ENCODE measurements at regions not wholly inside any gene's neighbourhood (a gene's known extent, or its start where the extent isn't known, plus 50 kb on each side); places are given as distances from the start of the nearest gene placed in this dataset.

GRCh38 chrX:124216396-124217115, 115.9 kb upstream of the TEX13D start:
- 30% methylated on average over 5 of the region's 8 CpGs for WGBS (ENCODE audit: insufficient coverage)
- H3K27ac ChIP-seq (ENCODE audit: low read depth, low read length) = no peak overlapping the region
- no peak overlapping the region for H3K4me3 ChIP-seq (ENCODE audit: low read depth, low read length)
- no peaks in the 10 kb centered on the region for H3K36me3 ChIP-seq (ENCODE audit: control insufficient read depth, insufficient read depth, low read length)
- H3K9me3 ChIP-seq (ENCODE audit: control insufficient read depth, insufficient read depth, low read length) = no peaks in the 10 kb centered on the region
- no peaks in the 10 kb centered on the region for H3K27me3 ChIP-seq (ENCODE audit: control insufficient read depth, insufficient read depth, low read length)
- no peak for DNase-seq (ENCODE audit: low read depth in 4 of 6, low spot score in 6 of 6)
- peaks cover 5% of the 10 kb centered on the region for H3K4me1 ChIP-seq (ENCODE audit: control insufficient read depth, insufficient read depth, low read length)

GRCh38 chrX:124217304-124218251, 114.9 kb upstream of the TEX13D start:
- peak in 1 of 6 donors; percentile 57 for DNase-seq (ENCODE audit: low read depth in 4 of 6, low spot score in 6 of 6)
- Histone ChIP-seq H3K9me3 (ENCODE audit: control insufficient read depth, insufficient read depth, low read length) (no peaks in the 10 kb centered on the region), H3K27me3 (ENCODE audit: control insufficient read depth, insufficient read depth, low read length) (no peaks in the 10 kb centered on the region), H3K27ac (ENCODE audit: low read depth, low read length) (no peak overlapping the region), H3K36me3 (ENCODE audit: control insufficient read depth, insufficient read depth, low read length) (no peaks in the 10 kb centered on the region), H3K4me3 (ENCODE audit: low read depth, low read length) (no peak overlapping the region), H3K4me1 (ENCODE audit: control insufficient read depth, insufficient read depth, low read length) (peaks cover 5% of the 10 kb centered on the region)
- WGBS (ENCODE audit: insufficient coverage) = 53% methylated on average over 7 of the region's 10 CpGs

GRCh38 chrX:124223524-124223923, 108.9 kb upstream of the TEX13D start:
- 35% methylated on average over 7 of the region's 7 CpGs for WGBS (ENCODE audit: insufficient coverage)

GRCh38 chrX:124224528-124224927, 107.9 kb upstream of the TEX13D start:
- Histone ChIP-seq H3K27me3 (ENCODE audit: control insufficient read depth, insufficient read depth, low read length) (no peaks in the 10 kb centered on the region), H3K27ac (ENCODE audit: low read depth, low read length) (no peak overlapping the region), H3K36me3 (ENCODE audit: control insufficient read depth, insufficient read depth, low read length) (no peaks in the 10 kb centered on the region), H3K4me3 (ENCODE audit: low read depth, low read length) (no peak overlapping the region), H3K4me1 (ENCODE audit: control insufficient read depth, insufficient read depth, low read length) (no peaks in the 10 kb centered on the region), H3K9me3 (ENCODE audit: control insufficient read depth, insufficient read depth, low read length) (no peaks in the 10 kb centered on the region)
- no peak for DNase-seq (ENCODE audit: low read depth in 4 of 6, low spot score in 6 of 6)
- no CpG with 5 or more reads among the region's 4 CpGs for WGBS (ENCODE audit: insufficient coverage)

More at GRCh38 chrX:124223524-124223923, 108.9 kb upstream of the TEX13D start:
- Histone ChIP-seq H3K4me3 (ENCODE audit: low read depth, low read length) (no peak overlapping the region), H3K9me3 (ENCODE audit: control insufficient read depth, insufficient read depth, low read length) (no peaks in the 10 kb centered on the region), H3K36me3 (ENCODE audit: control insufficient read depth, insufficient read depth, low read length) (no peaks in the 10 kb centered on the region), H3K27ac (ENCODE audit: low read depth, low read length) (no peak overlapping the region), H3K4me1 (ENCODE audit: control insufficient read depth, insufficient read depth, low read length) (no peaks in the 10 kb centered on the region), H3K27me3 (ENCODE audit: control insufficient read depth, insufficient read depth, low read length) (no peaks in the 10 kb centered on the region)
- DNase-seq (ENCODE audit: low read depth in 4 of 6, low spot score in 6 of 6) = peak in 2 of 6 donors; percentile 9 to 28

GRCh38 chrX:124226129-124226528, 106.3 kb upstream of the TEX13D start:
- no peaks in the 10 kb centered on the region for H3K9me3 ChIP-seq (ENCODE audit: control insufficient read depth, insufficient read depth, low read length)
- WGBS (ENCODE audit: insufficient coverage) = 82% methylated on average over 1 of the region's 2 CpGs
- no peaks in the 10 kb centered on the region for H3K27me3 ChIP-seq (ENCODE audit: control insufficient read depth, insufficient read depth, low read length)
- DNase-seq (ENCODE audit: low read depth in 4 of 6, low spot score in 6 of 6) = no peak
- H3K27ac ChIP-seq (ENCODE audit: low read depth, low read length) = no peak overlapping the region
- no peak overlapping the region for H3K4me3 ChIP-seq (ENCODE audit: low read depth, low read length)
- no peaks in the 10 kb centered on the region for H3K36me3 ChIP-seq (ENCODE audit: control insufficient read depth, insufficient read depth, low read length)
- H3K4me1 ChIP-seq (ENCODE audit: control insufficient read depth, insufficient read depth, low read length) = no peaks in the 10 kb centered on the region

- H3K4me3 ChIP-seq (ENCODE audit: low read depth, low read length) = no peak overlapping the region
- 80% methylated on average over 1 of the region's 4 CpGs for WGBS (ENCODE audit: insufficient coverage)
- peaks cover 4% of the 10 kb centered on the region for H3K4me1 ChIP-seq (ENCODE audit: control insufficient read depth, insufficient read depth, low read length)
- no peak overlapping the region for H3K27ac ChIP-seq (ENCODE audit: low read depth, low read length)
- no peaks in the 10 kb centered on the region for H3K27me3 ChIP-seq (ENCODE audit: control insufficient read depth, insufficient read depth, low read length)
- no peaks in the 10 kb centered on the region for H3K36me3 ChIP-seq (ENCODE audit: control insufficient read depth, insufficient read depth, low read length)
- DNase-seq (ENCODE audit: low read depth in 4 of 6, low spot score in 6 of 6) = peak in 1 of 6 donors; percentile 12
- no peaks in the 10 kb centered on the region for H3K9me3 ChIP-seq (ENCODE audit: control insufficient read depth, insufficient read depth, low read length)
Observed at GRCh38 chrX:124228849-124229248, 103.6 kb upstream of the TEX13D start.

GRCh38 chrX:124229374-124229773, 103.1 kb upstream of the TEX13D start:
- 51% methylated on average over 3 of the region's 4 CpGs for WGBS (ENCODE audit: insufficient coverage)
- no peak overlapping the region for H3K4me3 ChIP-seq (ENCODE audit: low read depth, low read length)
- DNase-seq (ENCODE audit: low read depth in 4 of 6, low spot score in 6 of 6) = no peak
- H3K36me3 ChIP-seq (ENCODE audit: control insufficient read depth, insufficient read depth, low read length) = no peaks in the 10 kb centered on the region
- peaks cover 4% of the 10 kb centered on the region for H3K4me1 ChIP-seq (ENCODE audit: control insufficient read depth, insufficient read depth, low read length)
- no peak overlapping the region for H3K27ac ChIP-seq (ENCODE audit: low read depth, low read length)
- no peaks in the 10 kb centered on the region for H3K9me3 ChIP-seq (ENCODE audit: control insufficient read depth, insufficient read depth, low read length)
- no peaks in the 10 kb centered on the region for H3K27me3 ChIP-seq (ENCODE audit: control insufficient read depth, insufficient read depth, low read length)

- H3K9me3 ChIP-seq (ENCODE audit: control insufficient read depth, insufficient read depth, low read length) = no peaks in the 10 kb centered on the region
- no peaks in the 10 kb centered on the region for H3K27me3 ChIP-seq (ENCODE audit: control insufficient read depth, insufficient read depth, low read length)
- H3K36me3 ChIP-seq (ENCODE audit: control insufficient read depth, insufficient read depth, low read length) = no peaks in the 10 kb centered on the region
- H3K4me3 ChIP-seq (ENCODE audit: low read depth, low read length) = no peak overlapping the region
- peak in 2 of 6 donors; percentile 31 to 67 for DNase-seq (ENCODE audit: low read depth in 4 of 6, low spot score in 6 of 6)
- peaks cover 4% of the 10 kb centered on the region for H3K4me1 ChIP-seq (ENCODE audit: control insufficient read depth, insufficient read depth, low read length)
- no peak overlapping the region for H3K27ac ChIP-seq (ENCODE audit: low read depth, low read length)
- WGBS (ENCODE audit: insufficient coverage) = no CpG with 5 or more reads among the region's 10 CpGs
Observed at GRCh38 chrX:124230655-124231450, 101.6 kb upstream of the TEX13D start.

GRCh38 chrX:124231451-124231759, 101.1 kb upstream of the TEX13D start:
- 0% methylated on average over 1 of the region's 1 CpG for WGBS (ENCODE audit: insufficient coverage)
- H3K27me3 ChIP-seq (ENCODE audit: control insufficient read depth, insufficient read depth, low read length) = no peaks in the 10 kb centered on the region
- no peak overlapping the region for H3K4me3 ChIP-seq (ENCODE audit: low read depth, low read length)
- no peaks in the 10 kb centered on the region for H3K9me3 ChIP-seq (ENCODE audit: control insufficient read depth, insufficient read depth, low read length)
- H3K27ac ChIP-seq (ENCODE audit: low read depth, low read length) = no peak overlapping the region
- H3K4me1 ChIP-seq (ENCODE audit: control insufficient read depth, insufficient read depth, low read length) = peaks cover 4% of the 10 kb centered on the region
- DNase-seq (ENCODE audit: low read depth in 4 of 6, low spot score in 6 of 6) = peak in 2 of 6 donors; percentile 73 to 80
- H3K36me3 ChIP-seq (ENCODE audit: control insufficient read depth, insufficient read depth, low read length) = no peaks in the 10 kb centered on the region
